HuH-7.5 (cell line): ENCODE measurements at regions not wholly inside any gene's neighbourhood (a gene's known extent, or its start where the extent isn't known, plus 50 kb on each side); places are given as distances from the start of the nearest gene placed in this dataset.

Source experiments
- DNase-seq: peaks from one replicate; pipeline ENCODE4 v3.0.0; 2011; ENCODE audit warnings: low spot score

GRCh38 chr5:67515762-67516161 lies 319.2 kb upstream of the CD180 start:
- no peak for DNase-seq

GRCh38 chr5:67515020-67515689 lies 318.6 kb upstream of the CD180 start:
- no peak for DNase-seq

GRCh38 chr5:67512758-67513157 lies 316.2 kb upstream of the CD180 start:
- no peak for DNase-seq

GRCh38 chr5:67511911-67512310 lies 315.3 kb upstream of the CD180 start:
- no peak for DNase-seq

- no peak for DNase-seq
Observed at GRCh38 chr5:67510204-67510603, 313.6 kb upstream of the CD180 start.

GRCh38 chr5:67509402-67510186 lies 313.0 kb upstream of the CD180 start:
- no peak for DNase-seq

GRCh38 chr5:67506241-67506640 lies 309.6 kb upstream of the CD180 start:
- no peak for DNase-seq

GRCh38 chr5:67502951-67503350 lies 306.4 kb upstream of the CD180 start:
- no peak for DNase-seq

- DNase-seq, result no peak
Observed at GRCh38 chr5:67496051-67496450, 299.5 kb upstream of the CD180 start.

- no peak for DNase-seq
Observed at GRCh38 chr5:67495072-67495471, 298.5 kb upstream of the CD180 start.

GRCh38 chr5:67494186-67494855 lies 297.7 kb upstream of the CD180 start:
- no peak for DNase-seq

GRCh38 chr5:67493676-67494075 lies 297.1 kb upstream of the CD180 start:
- DNase-seq, result peak; percentile 26

GRCh38 chr5:67490543-67491321 lies 294.1 kb upstream of the CD180 start:
- no peak for DNase-seq

- no peak for DNase-seq
Observed at GRCh38 chr5:67488885-67489284, 292.3 kb upstream of the CD180 start.

GRCh38 chr5:67487862-67488261 lies 291.3 kb upstream of the CD180 start:
- DNase-seq, result no peak

- no peak for DNase-seq
Observed at GRCh38 chr5:67483453-67484030, 286.9 kb upstream of the CD180 start.

- DNase-seq, result no peak
Observed at GRCh38 chr5:67481362-67481761, 284.8 kb upstream of the CD180 start.

GRCh38 chr5:67478337-67478736 lies 281.7 kb upstream of the CD180 start:
- no peak for DNase-seq

GRCh38 chr5:67476995-67477394 lies 280.4 kb upstream of the CD180 start:
- no peak for DNase-seq

- no peak for DNase-seq
Observed at GRCh38 chr5:67476531-67476930, 279.9 kb upstream of the CD180 start.

GRCh38 chr5:67475489-67475888 lies 278.9 kb upstream of the CD180 start:
- DNase-seq, result no peak
